ENCODE measurements at regions not wholly inside any gene's neighbourhood (a gene's known extent, or its start where the extent isn't known, plus 50 kb on each side); places are given as distances from the start of the nearest gene placed in this dataset.

- no peaks in the 10 kb centered on the region for H3K36me3 Mint-ChIP-seq (ENCODE audit: low read depth)
Measured at GRCh38 chr2:136178941-136179601, 61.1 kb upstream of the CXCR4 start.

GRCh38 chr2:136175868-136176267, 57.9 kb upstream of the CXCR4 start:
- Mint-ChIP-seq H3K4me3 (no peak overlapping the region), H3K27ac (no peak overlapping the region), H3K9me3 (peaks cover 3% of the 10 kb centered on the region), H3K4me1 (no peaks in the 10 kb centered on the region), H3K36me3 (ENCODE audit: low read depth) (no peaks in the 10 kb centered on the region), H3K27me3 (ENCODE audit: low read depth) (no peaks in the 10 kb centered on the region)
- TF ChIP-seq CTCF (IDR thresholded peaks at IDR 0.05; ENCODE audit: unreplicated experiment in 3 of 3), result no peak

More at GRCh38 chr2:136178941-136179601, 61.1 kb upstream of the CXCR4 start:
- H3K27me3 Mint-ChIP-seq (ENCODE audit: low read depth), result peaks cover 4% of the 10 kb centered on the region
- peaks cover 3% of the 10 kb centered on the region for H3K9me3 Mint-ChIP-seq
- H3K4me3 Mint-ChIP-seq, result no peak overlapping the region
- no peaks in the 10 kb centered on the region for H3K4me1 Mint-ChIP-seq
- H3K27ac Mint-ChIP-seq, result no peak overlapping the region
- TF ChIP-seq CTCF (IDR thresholded peaks at IDR 0.05; ENCODE audit: unreplicated experiment in 3 of 3), result no peak

- H3K4me3 Mint-ChIP-seq, result no peak overlapping the region
- H3K4me1 Mint-ChIP-seq, result no peaks in the 10 kb centered on the region
- H3K27me3 Mint-ChIP-seq (ENCODE audit: low read depth), result no peaks in the 10 kb centered on the region
- H3K36me3 Mint-ChIP-seq (ENCODE audit: low read depth), result no peaks in the 10 kb centered on the region
- peaks cover 3% of the 10 kb centered on the region for H3K9me3 Mint-ChIP-seq
- no peak for TF ChIP-seq CTCF (IDR thresholded peaks at IDR 0.05; ENCODE audit: unreplicated experiment in 3 of 3)
- H3K27ac Mint-ChIP-seq, result no peak overlapping the region
Measured at GRCh38 chr2:136175466-136175865, 57.5 kb upstream of the CXCR4 start.

GRCh38 chr2:136173126-136173525, 55.2 kb upstream of the CXCR4 start:
- no peak overlapping the region for H3K4me3 Mint-ChIP-seq
- no peaks in the 10 kb centered on the region for H3K27me3 Mint-ChIP-seq (ENCODE audit: low read depth)
- H3K9me3 Mint-ChIP-seq, result no peaks in the 10 kb centered on the region
- no peak for TF ChIP-seq CTCF (IDR thresholded peaks at IDR 0.05; ENCODE audit: unreplicated experiment in 3 of 3)
- peaks cover 9% of the 10 kb centered on the region for H3K4me1 Mint-ChIP-seq
- no peaks in the 10 kb centered on the region for H3K36me3 Mint-ChIP-seq (ENCODE audit: low read depth)
- no peak overlapping the region for H3K27ac Mint-ChIP-seq

GRCh38 chr2:136171223-136171622, 53.3 kb upstream of the CXCR4 start:
- no peak overlapping the region for H3K4me3 Mint-ChIP-seq
- no peaks in the 10 kb centered on the region for H3K36me3 Mint-ChIP-seq (ENCODE audit: low read depth)
- no peak for TF ChIP-seq CTCF (IDR thresholded peaks at IDR 0.05; ENCODE audit: unreplicated experiment in 3 of 3)
- H3K27me3 Mint-ChIP-seq (ENCODE audit: low read depth), result peaks cover 3% of the 10 kb centered on the region
- no peaks in the 10 kb centered on the region for H3K9me3 Mint-ChIP-seq
- no peak overlapping the region for H3K27ac Mint-ChIP-seq
- peaks cover 15% of the 10 kb centered on the region for H3K4me1 Mint-ChIP-seq

GRCh38 chr2:136168720-136169119, 50.8 kb upstream of the CXCR4 start:
- H3K4me3 Mint-ChIP-seq, result no peak overlapping the region
- H3K27me3 Mint-ChIP-seq (ENCODE audit: low read depth), result peaks cover 3% of the 10 kb centered on the region
- peaks cover 2% of the 10 kb centered on the region for H3K9me3 Mint-ChIP-seq
- no peak for TF ChIP-seq CTCF (IDR thresholded peaks at IDR 0.05; ENCODE audit: unreplicated experiment in 3 of 3)
- H3K27ac Mint-ChIP-seq, result peak overlapping the region in 1 of 3 experiments; percentile 78
- H3K4me1 Mint-ChIP-seq, result peaks cover 15% of the 10 kb centered on the region
- H3K36me3 Mint-ChIP-seq (ENCODE audit: low read depth), result no peaks in the 10 kb centered on the region

Data from nephron (organoid).